Gastrocnemius medialis (tissue), 4 donors: ENCODE measurements at regions not wholly inside any gene's neighbourhood (a gene's known extent, or its start where the extent isn't known, plus 50 kb on each side); places are given as distances from the start of the nearest gene placed in this dataset.

Experiments
- ATAC-seq, 2 donors: fragments of 150-250 bp; one replicate each; pipeline ENCODE4 v1.9.1; 2016
- DNase-seq, 2 donors: peaks; one replicate each; pipeline ENCODE4 v3.0.0-alpha.2; 2019
- H3K27ac ChIP-seq, 4 donors: fragments of 200-600 bp; sonication (generic); 1 replicate in 1 of 4; 2 replicates in 3 of 4; pipeline ENCODE4 v1.5.1; 2016 to 2018; ENCODE audit warnings: mild to moderate bottlenecking in 2 of 4, moderate library complexity in 1 of 4
- H3K27me3 ChIP-seq, 3 donors: fragments of 200-600 bp; sonication (generic) in 2 of 3; 1 replicate in 1 of 3; 2 replicates in 2 of 3; pipeline versions ENCODE4 v1.5.1 to v1.6.0; 2016 to 2019; ENCODE audit warnings: mild to moderate bottlenecking in 1 of 3, moderate library complexity in 1 of 3
- H3K36me3 ChIP-seq, 2 donors: fragments of 200-600 bp; sonication (generic) in 1 of 2; one replicate each; pipeline ENCODE4 v1.5.1; 2017 to 2018
- H3K4me1 ChIP-seq, 2 donors: fragments of 200-600 bp; sonication (generic) in 1 of 2; one replicate each; pipeline ENCODE4 v1.5.1; 2016 to 2017; ENCODE audit warnings: mild to moderate bottlenecking in 2 of 2
- H3K4me3 ChIP-seq, 4 donors: fragments of 200-600 bp; sonication (generic) in 3 of 4; 1 replicate in 1 of 4; 2 replicates in 3 of 4; pipeline ENCODE4 v1.5.1; 2016 to 2019; ENCODE audit warnings: mild to moderate bottlenecking in 2 of 4
- H3K9me3 ChIP-seq, 3 donors: fragments of 200-600 bp; sonication (generic) in 2 of 3; 1 replicate in 1 of 3; 2 replicates in 2 of 3; pipeline ENCODE4 v1.5.1; 2016 to 2019
- CTCF ChIP-seq, 5 experiments: fragments of 450-650 bp in 3 of 5; fragments of 200-600 bp in 2 of 5; sonication (generic) in 2 of 5; IDR thresholded peaks in 4 of 5; conservative IDR thresholded peaks in 1 of 5; 1 replicate in 4 of 5; 2 replicates in 1 of 5; pipeline ENCODE4 v1.5.1; 2016 to 2019; ENCODE audit warnings: antibody characterized with exemption in 5 of 5, mild to moderate bottlenecking in 3 of 5, moderate library complexity in 3 of 5
- POLR2A ChIP-seq, 2 donors: fragments of 450-650 bp; IDR thresholded peaks; one replicate each; pipeline ENCODE4 v1.6.1; 2017; ENCODE audit warnings: antibody characterized with exemption in 2 of 2, mild to moderate bottlenecking in 2 of 2, moderate library complexity in 2 of 2
- in situ Hi-C, 4 donors: fragments of 200-750 bp; cut with MboI; loops; one replicate each; pipeline versions ENCODE4 v1.15.0 to v1.8.0; 2017; ENCODE audit warnings: low sequenced_read_pairs in 4 of 4
- intact Hi-C: fragments of 100-400 bp; cut with DNase I; formaldehyde crosslinking; loops from one replicate; pipeline ENCODE4 v1.15.1; 2023; ENCODE audit warnings: low total_unique reads

GRCh38 chr1:91575909-91576519 lies 75.4 kb downstream of the CDC7 start:
- TF ChIP-seq CTCF (IDR thresholded peaks at IDR 0.05 in 4 of 5, conservative IDR thresholded peaks at IDR 0.05 in 1 of 5), result no peak
- TF ChIP-seq POLR2A (IDR thresholded peaks at IDR 0.05), result no peak
- in situ Hi-C loops (no loop called here), intact Hi-C loops (no loop called here)
- Histone ChIP-seq H3K4me1 (peaks cover 0 to 5% of the 10 kb centered on the region in 2 donors), H3K36me3 (no peaks in the 10 kb centered on the region), H3K4me3 (no peak overlapping the region), H3K9me3 (no peaks in the 10 kb centered on the region), H3K27me3 (no peaks in the 10 kb centered on the region), H3K27ac (no peak overlapping the region)
- no peak for DNase-seq
- ATAC-seq, result no peak

- intact Hi-C loops, result no loop called here
- ATAC-seq, result no peak
Measured at GRCh38 chr1:91578320-91579109, 77.9 kb downstream of the CDC7 start.

GRCh38 chr1:91579658-91580228 lies 79.1 kb downstream of the CDC7 start:
- DNase-seq (no peak), ATAC-seq (no peak)
- intact Hi-C loops (no loop called here), in situ Hi-C loops (no loop called here)
- Histone ChIP-seq H3K27me3 (no peaks in the 10 kb centered on the region), H3K9me3 (no peaks in the 10 kb centered on the region), H3K4me3 (no peak overlapping the region), H3K27ac (no peak overlapping the region), H3K4me1 (peaks cover 0 to 5% of the 10 kb centered on the region in 2 donors), H3K36me3 (no peaks in the 10 kb centered on the region)
- TF ChIP-seq CTCF (IDR thresholded peaks at IDR 0.05 in 4 of 5, conservative IDR thresholded peaks at IDR 0.05 in 1 of 5), result no peak
- no peak for TF ChIP-seq POLR2A (IDR thresholded peaks at IDR 0.05)

More at GRCh38 chr1:91578320-91579109, 77.9 kb downstream of the CDC7 start:
- Histone ChIP-seq H3K4me3 (no peak overlapping the region), H3K36me3 (no peaks in the 10 kb centered on the region), H3K27ac (no peak overlapping the region), H3K9me3 (no peaks in the 10 kb centered on the region), H3K27me3 (no peaks in the 10 kb centered on the region), H3K4me1 (peaks cover 0 to 5% of the 10 kb centered on the region in 2 donors)
- TF ChIP-seq CTCF (IDR thresholded peaks at IDR 0.05 in 4 of 5, conservative IDR thresholded peaks at IDR 0.05 in 1 of 5) (no peak), POLR2A (IDR thresholded peaks at IDR 0.05) (no peak)
- no peak for DNase-seq
- in situ Hi-C loops, result no loop called here

GRCh38 chr1:91582431-91582921 lies 81.8 kb downstream of the CDC7 start:
- in situ Hi-C loops (no loop called here), intact Hi-C loops (no loop called here)
- ATAC-seq (peak; percentile 72 to 74), DNase-seq (peak; percentile 11 to 42)
- H3K4me3 ChIP-seq, result no peak overlapping the region
- TF ChIP-seq CTCF (IDR thresholded peaks at IDR 0.05 in 4 of 5, conservative IDR thresholded peaks at IDR 0.05 in 1 of 5) (no peak), POLR2A (IDR thresholded peaks at IDR 0.05) (no peak)
- H3K4me1 ChIP-seq, result peaks cover 0 to 5% of the 10 kb centered on the region in 2 donors
- H3K36me3 ChIP-seq, result no peaks in the 10 kb centered on the region
- no peaks in the 10 kb centered on the region for H3K9me3 ChIP-seq
- no peaks in the 10 kb centered on the region for H3K27me3 ChIP-seq
- H3K27ac ChIP-seq, result peak overlapping the region in 2 of 4 donors; percentile 1 to 46
